ENCODE measurements at regions not wholly inside any gene's neighbourhood (a gene's known extent, or its start where the extent isn't known, plus 50 kb on each side); places are given as distances from the start of the nearest gene placed in this dataset.

DNA sequence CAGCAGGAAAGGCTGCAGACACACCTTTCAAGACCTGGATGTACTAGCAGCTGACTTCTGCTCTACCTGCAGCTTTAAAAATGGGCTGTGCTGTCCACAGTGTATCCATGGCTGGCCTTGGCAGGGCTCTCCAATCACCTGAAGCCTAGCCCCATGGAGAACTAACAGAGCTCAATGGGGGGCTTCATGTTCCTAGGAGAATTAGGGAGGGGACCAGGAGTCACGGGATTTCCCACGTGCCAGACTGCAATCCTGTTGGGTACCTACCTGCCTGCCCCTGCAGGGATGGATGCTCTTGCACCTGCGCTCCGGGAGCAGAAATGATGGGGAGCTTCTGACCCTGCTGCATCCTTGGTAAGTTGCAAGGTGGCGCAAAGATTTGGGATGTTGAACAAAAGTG is 462.1 kb downstream of the ICE1 start:
- TF ChIP-seq, protein P1, sequence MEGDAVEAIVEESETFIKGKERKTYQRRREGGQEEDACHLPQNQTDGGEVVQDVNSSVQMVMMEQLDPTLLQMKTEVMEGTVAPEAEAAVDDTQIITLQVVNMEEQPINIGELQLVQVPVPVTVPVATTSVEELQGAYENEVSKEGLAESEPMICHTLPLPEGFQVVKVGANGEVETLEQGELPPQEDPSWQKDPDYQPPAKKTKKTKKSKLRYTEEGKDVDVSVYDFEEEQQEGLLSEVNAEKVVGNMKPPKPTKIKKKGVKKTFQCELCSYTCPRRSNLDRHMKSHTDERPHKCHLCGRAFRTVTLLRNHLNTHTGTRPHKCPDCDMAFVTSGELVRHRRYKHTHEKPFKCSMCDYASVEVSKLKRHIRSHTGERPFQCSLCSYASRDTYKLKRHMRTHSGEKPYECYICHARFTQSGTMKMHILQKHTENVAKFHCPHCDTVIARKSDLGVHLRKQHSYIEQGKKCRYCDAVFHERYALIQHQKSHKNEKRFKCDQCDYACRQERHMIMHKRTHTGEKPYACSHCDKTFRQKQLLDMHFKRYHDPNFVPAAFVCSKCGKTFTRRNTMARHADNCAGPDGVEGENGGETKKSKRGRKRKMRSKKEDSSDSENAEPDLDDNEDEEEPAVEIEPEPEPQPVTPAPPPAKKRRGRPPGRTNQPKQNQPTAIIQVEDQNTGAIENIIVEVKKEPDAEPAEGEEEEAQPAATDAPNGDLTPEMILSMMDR (IDR thresholded peaks at IDR 0.05; ENCODE audit: insufficient read depth, low read length, missing control alignments), result no peak
- no peak overlapping the region for H3K4me3 ChIP-seq (ENCODE audit: low read depth, low read length)
- no peak for DNase-seq (ENCODE audit: low read depth, low spot score)
- POLR2A ChIA-PET, result no interaction called here
- CTCF ChIA-PET, result no interaction called here

DNA sequence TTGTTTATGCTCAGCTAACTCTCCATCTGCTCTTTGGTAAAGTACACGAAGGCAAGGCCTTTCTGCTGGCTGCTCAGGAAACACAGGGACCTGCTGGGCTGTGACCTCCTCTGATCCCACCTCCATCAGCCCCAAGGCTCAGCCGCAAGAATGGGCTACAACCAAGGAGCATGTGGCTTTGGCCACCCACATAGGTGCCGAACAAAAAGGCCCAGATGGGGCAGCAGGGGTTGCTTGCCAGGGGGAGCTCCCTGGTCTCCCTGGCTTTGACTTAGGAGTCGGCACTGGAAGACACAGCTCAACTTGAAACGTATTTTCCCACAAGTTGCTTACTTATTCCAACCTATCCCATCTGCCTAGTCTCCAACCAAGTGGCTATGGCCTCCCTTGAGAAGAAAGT is 461.1 kb downstream of the ICE1 start:
- H3K4me3 ChIP-seq (ENCODE audit: low read depth, low read length), result no peak overlapping the region
- CTCF ChIA-PET, result no interaction called here
- TF ChIP-seq, protein P1 (IDR thresholded peaks at IDR 0.05; ENCODE audit: insufficient read depth, low read length, missing control alignments), result no peak
- POLR2A ChIA-PET, result no interaction called here
- no peak for DNase-seq (ENCODE audit: low read depth, low spot score)

DNA sequence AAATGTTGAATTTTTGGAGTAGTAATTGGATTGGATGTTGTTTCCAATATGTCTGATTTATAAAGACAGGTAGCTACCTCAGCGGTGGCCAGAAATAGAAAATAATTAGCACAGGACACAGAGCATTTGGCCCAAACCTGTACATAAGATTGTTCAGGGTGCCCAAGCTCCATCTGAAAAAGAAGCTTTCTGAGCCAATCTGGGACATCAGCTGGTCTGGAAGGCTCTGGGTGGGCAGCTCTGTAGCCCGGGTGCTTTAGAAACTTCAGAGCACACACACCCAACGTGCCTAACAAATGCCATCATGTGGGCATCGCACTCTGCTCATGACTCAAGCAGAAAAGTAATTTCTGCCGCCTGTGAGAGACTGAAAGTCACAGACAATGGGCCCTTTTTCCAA is 460.7 kb downstream of the ICE1 start:
- H3K4me3 ChIP-seq (ENCODE audit: low read depth, low read length), result no peak overlapping the region
- ChIA-PET CTCF (no interaction called here), POLR2A (no interaction called here)
- no peak for DNase-seq (ENCODE audit: low read depth, low spot score)
- TF ChIP-seq, protein P1 (IDR thresholded peaks at IDR 0.05; ENCODE audit: insufficient read depth, low read length, missing control alignments), result no peak

DNA sequence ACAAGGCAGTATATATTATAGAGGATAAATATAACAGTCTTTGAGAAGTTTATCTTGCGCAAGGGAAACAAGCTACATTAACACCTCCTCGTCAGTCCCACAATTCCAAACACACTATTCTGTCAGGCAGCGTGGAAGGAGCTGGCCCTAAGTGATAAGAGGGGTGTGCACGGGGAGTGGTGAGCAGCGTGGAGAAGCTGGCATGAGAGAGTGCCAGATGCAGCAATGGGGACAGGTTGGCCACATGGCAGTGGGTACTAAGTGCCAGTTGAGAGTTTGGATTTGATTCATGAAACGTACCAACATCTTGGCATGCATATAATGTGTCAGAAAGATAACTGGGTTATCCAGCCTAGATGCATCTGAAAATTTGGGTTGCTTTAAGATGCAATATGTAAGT is 460.2 kb downstream of the ICE1 start:
- POLR2A ChIA-PET, result no interaction called here
- CTCF ChIA-PET, result no interaction called here
- TF ChIP-seq, protein P1 (IDR thresholded peaks at IDR 0.05; ENCODE audit: insufficient read depth, low read length, missing control alignments), result no peak

DNA sequence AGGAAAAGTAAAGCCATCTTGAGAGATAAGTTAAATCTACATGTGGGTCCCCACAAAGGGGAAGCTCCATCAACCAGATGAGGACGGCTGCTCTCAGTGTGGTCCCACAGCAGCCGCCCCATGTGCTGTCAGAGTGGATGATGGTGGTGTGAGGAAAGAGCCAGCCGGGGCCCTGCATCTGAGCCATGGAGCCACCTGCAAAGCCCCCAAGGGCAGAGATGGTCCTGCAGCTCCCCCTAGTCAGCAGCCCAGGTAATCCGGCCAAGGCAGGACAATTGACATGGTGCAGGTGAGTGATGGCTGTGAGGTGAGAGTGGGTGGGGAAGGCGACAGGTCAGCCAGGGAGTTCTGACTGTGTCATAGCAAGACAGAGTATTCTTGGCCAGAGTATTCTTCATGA is 458.8 kb downstream of the ICE1 start:
- TF ChIP-seq, protein P1 (IDR thresholded peaks at IDR 0.05; ENCODE audit: insufficient read depth, low read length, missing control alignments), result no peak
- ChIA-PET POLR2A (no interaction called here), CTCF (no interaction called here)
- H3K4me3 ChIP-seq (ENCODE audit: low read depth, low read length), result no peak overlapping the region
- no peak for DNase-seq (ENCODE audit: low read depth, low spot score)

More for the DNA sequence above, 460.2 kb downstream of the ICE1 start:
- no peak overlapping the region for H3K4me3 ChIP-seq (ENCODE audit: low read depth, low read length)
- no peak for DNase-seq (ENCODE audit: low read depth, low spot score)

DNA sequence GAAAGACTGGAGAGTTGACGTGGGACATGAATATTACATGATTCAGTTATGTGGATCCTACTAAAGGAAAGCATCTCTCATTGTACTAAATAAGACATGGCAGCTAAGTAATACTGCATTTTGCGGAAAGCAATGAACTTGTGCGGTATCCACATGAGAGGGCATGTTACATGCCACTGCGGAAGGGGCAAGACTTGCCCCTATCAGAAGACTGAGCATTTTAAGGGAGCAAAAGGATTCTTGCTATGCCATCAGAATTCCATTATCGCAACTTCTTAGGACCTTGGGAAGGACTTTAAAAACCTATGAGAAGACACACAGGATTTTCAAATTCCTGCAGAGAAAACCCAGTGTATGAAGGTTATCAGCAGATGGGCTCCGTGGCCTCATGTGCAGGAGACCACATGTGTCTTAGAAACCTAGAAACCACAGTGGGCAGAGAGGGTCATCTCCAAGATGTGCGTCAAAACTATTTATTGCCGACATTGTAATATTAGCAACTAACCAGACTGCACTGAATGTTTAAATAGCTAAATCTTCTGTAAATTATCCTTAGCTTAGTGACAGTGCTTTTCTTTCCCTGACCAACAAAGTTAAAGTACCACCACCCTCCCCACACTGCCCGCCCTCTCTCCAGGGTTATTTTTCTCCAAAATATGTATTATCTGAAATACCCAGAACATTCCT is 457.7 kb downstream of the ICE1 start:
- H3K4me3 ChIP-seq (ENCODE audit: low read depth, low read length), result no peak overlapping the region
- ChIA-PET CTCF (no interaction called here), POLR2A (no interaction called here)
- no peak for DNase-seq (ENCODE audit: low read depth, low spot score)
- TF ChIP-seq, protein P1 (IDR thresholded peaks at IDR 0.05; ENCODE audit: insufficient read depth, low read length, missing control alignments), result no peak

All from AG04449 (cell line).